KG1 (cell line): ENCODE measurements at regions not wholly inside any gene's neighbourhood (a gene's known extent, or its start where the extent isn't known, plus 50 kb on each side); places are given as distances from the start of the nearest gene placed in this dataset.

ENCODE experiments used
- DNase-seq: peaks from one replicate; lab custom pipeline; 2025; lab: John Stamatoyannopoulos, UW

- peak; percentile 56 for DNase-seq
These were observed 330.0 kb downstream of the DDX10 start for GRCh38 chr11:108994887-108995286.

- DNase-seq: no peak
These were observed 333.0 kb downstream of the DDX10 start for GRCh38 chr11:108997826-108998225.

- no peak for DNase-seq
These were observed 335.7 kb downstream of the DDX10 start for GRCh38 chr11:109000531-109000930.

- no peak for DNase-seq
These were observed 336.7 kb downstream of the DDX10 start for GRCh38 chr11:109001585-109001984.

GRCh38 chr11:109012991-109013390 is 348.1 kb downstream of the DDX10 start:
- DNase-seq: no peak

- no peak for DNase-seq
These were observed 350.4 kb downstream of the DDX10 start for GRCh38 chr11:109015283-109015682.

GRCh38 chr11:109016724-109017123 is 351.9 kb downstream of the DDX10 start:
- no peak for DNase-seq

GRCh38 chr11:109017489-109017888 is 352.6 kb downstream of the DDX10 start:
- DNase-seq: no peak

GRCh38 chr11:109018639-109019038 is 353.8 kb downstream of the DDX10 start:
- DNase-seq: no peak

- DNase-seq: no peak
These were observed 354.6 kb downstream of the DDX10 start for GRCh38 chr11:109019342-109019936.

- no peak for DNase-seq
These were observed 358.2 kb downstream of the DDX10 start for GRCh38 chr11:109023036-109023435.

- DNase-seq: no peak
These were observed 362.1 kb downstream of the DDX10 start for GRCh38 chr11:109026891-109027489.

- no peak for DNase-seq
These were observed 363.0 kb downstream of the DDX10 start for GRCh38 chr11:109027851-109028250.

GRCh38 chr11:109029927-109030326 is 365.1 kb downstream of the DDX10 start:
- DNase-seq: no peak

GRCh38 chr11:109033627-109034338 is 368.9 kb downstream of the DDX10 start:
- DNase-seq: no peak

GRCh38 chr11:109034339-109034696 is 369.4 kb downstream of the DDX10 start:
- DNase-seq: no peak

GRCh38 chr11:109035284-109035683 is 370.4 kb downstream of the DDX10 start:
- DNase-seq: no peak

GRCh38 chr11:109036011-109036410 is 371.1 kb downstream of the DDX10 start:
- DNase-seq: no peak

GRCh38 chr11:109037856-109038780 is 373.2 kb downstream of the DDX10 start:
- no peak for DNase-seq

- DNase-seq: no peak
These were observed 374.7 kb downstream of the DDX10 start for GRCh38 chr11:109039611-109040010.

- no peak for DNase-seq
These were observed 375.4 kb downstream of the DDX10 start for GRCh38 chr11:109040303-109040702.

GRCh38 chr11:109041876-109042275 is 377.0 kb downstream of the DDX10 start:
- no peak for DNase-seq
